HFFc6 (cell line): ENCODE measurements at regions not wholly inside any gene's neighbourhood (a gene's known extent, or its start where the extent isn't known, plus 50 kb on each side); places are given as distances from the start of the nearest gene placed in this dataset.

Experiments
- DNase-seq: peaks from one replicate; pipeline ENCODE4 v3.0.0-alpha.2; 2018
- H3K27ac Mint-ChIP-seq: 2 replicates; pipeline ENCODE4 v1.8.0; 2020; ENCODE audit warnings: mild to moderate bottlenecking, mixed read lengths
- H3K27me3 Mint-ChIP-seq: 2 replicates; pipeline ENCODE4 v1.8.0; 2021; ENCODE audit warnings: mild to moderate bottlenecking, moderate library complexity, mixed read lengths; ENCODE audit not compliant: insufficient read depth
- H3K36me3 Mint-ChIP-seq: 2 replicates; pipeline ENCODE4 v1.8.0; 2021; ENCODE audit warnings: low read depth, mixed read lengths
- H3K4me1 Mint-ChIP-seq: 2 replicates; pipeline ENCODE4 v1.8.0; 2020; ENCODE audit warnings: low read depth, mixed read lengths
- H3K4me3 Mint-ChIP-seq: 2 replicates; pipeline ENCODE4 v1.8.0; 2020; ENCODE audit warnings: mild to moderate bottlenecking, moderate library complexity, mixed read lengths
- H3K9me3 Mint-ChIP-seq: 2 replicates; pipeline ENCODE4 v1.8.0; 2020; ENCODE audit warnings: mild to moderate bottlenecking, mixed read lengths
- CTCF ChIP-seq: fragments of 200-600 bp; sonication (generic); IDR thresholded peaks from 2 replicates; pipeline ENCODE4 v1.5.0; 2021; ENCODE audit warnings: antibody characterized with exemption, mild to moderate bottlenecking

GRCh38 chr18:54069729-54070128 lies 154.7 kb downstream of the MBD2 start:
- no peak overlapping the region for H3K4me3 Mint-ChIP-seq

GRCh38 chr18:54060343-54061005 lies 164.0 kb downstream of the MBD2 start:
- no peak overlapping the region for H3K27ac Mint-ChIP-seq
- no peak overlapping the region for H3K4me3 Mint-ChIP-seq
- no peak for DNase-seq
- no peak for TF ChIP-seq CTCF
- no peaks in the 10 kb centered on the region for H3K4me1 Mint-ChIP-seq
- H3K27me3 Mint-ChIP-seq: no peaks in the 10 kb centered on the region
- no peaks in the 10 kb centered on the region for H3K36me3 Mint-ChIP-seq
- H3K9me3 Mint-ChIP-seq: peaks cover 15% of the 10 kb centered on the region

More at GRCh38 chr18:54069729-54070128, 154.7 kb downstream of the MBD2 start:
- DNase-seq: no peak
- Mint-ChIP-seq H3K9me3 (no peaks in the 10 kb centered on the region; the same call in 1 of the 2 replicates), H3K36me3 (no peaks in the 10 kb centered on the region), H3K4me1 (no peaks in the 10 kb centered on the region), H3K27ac (no peak overlapping the region), H3K27me3 (no peaks in the 10 kb centered on the region)
- TF ChIP-seq CTCF: no peak

- Mint-ChIP-seq H3K36me3 (no peaks in the 10 kb centered on the region), H3K4me3 (no peak overlapping the region), H3K9me3 (peaks cover 19% of the 10 kb centered on the region), H3K27ac (no peak overlapping the region), H3K27me3 (no peaks in the 10 kb centered on the region; the same call in 1 of the 2 replicates), H3K4me1 (no peaks in the 10 kb centered on the region)
- TF ChIP-seq CTCF: no peak
- DNase-seq: no peak
Measured at GRCh38 chr18:54052732-54053429, 171.6 kb downstream of the MBD2 start.

GRCh38 chr18:54052259-54052658 lies 172.2 kb downstream of the MBD2 start:
- DNase-seq: no peak
- Mint-ChIP-seq H3K27ac (no peak overlapping the region), H3K4me3 (no peak overlapping the region), H3K27me3 (no peaks in the 10 kb centered on the region; the same call in 1 of the 2 replicates), H3K4me1 (no peaks in the 10 kb centered on the region), H3K36me3 (no peaks in the 10 kb centered on the region), H3K9me3 (peaks cover 19% of the 10 kb centered on the region)
- TF ChIP-seq CTCF: no peak

GRCh38 chr18:54043484-54044251 lies 180.8 kb downstream of the MBD2 start:
- peaks cover 5% of the 10 kb centered on the region for H3K9me3 Mint-ChIP-seq
- H3K4me3 Mint-ChIP-seq: no peak overlapping the region
- no peak overlapping the region for H3K27ac Mint-ChIP-seq
- no peaks in the 10 kb centered on the region for H3K27me3 Mint-ChIP-seq
- DNase-seq: no peak
- no peaks in the 10 kb centered on the region for H3K36me3 Mint-ChIP-seq
- H3K4me1 Mint-ChIP-seq: no peaks in the 10 kb centered on the region
- no peak for TF ChIP-seq CTCF
